Hepatocyte (in vitro differentiated cells): ENCODE measurements at regions not wholly inside any gene's neighbourhood (a gene's known extent, or its start where the extent isn't known, plus 50 kb on each side); places are given as distances from the start of the nearest gene placed in this dataset.

Experiments used
- DNase-seq: peaks from one replicate; pipeline ENCODE4 v3.0.0-alpha.2; 2016; ENCODE audit warnings: low spot score
- H2AFZ ChIP-seq: fragments of 200-600 bp; sonication (generic); 2 replicates; pipeline ENCODE4 v1.6.0; 2016; ENCODE audit warnings: antibody characterized with exemption, mild to moderate bottlenecking
- H3K27ac ChIP-seq: fragments of 200-600 bp; sonication (generic); 2 replicates; pipeline ENCODE4 v1.5.1; 2016; ENCODE audit warnings: mild to moderate bottlenecking
- H3K27me3 ChIP-seq: fragments of 200-600 bp; sonication (generic); 2 replicates; pipeline ENCODE4 v1.6.1; 2016
- H3K36me3 ChIP-seq: fragments of 200-600 bp; sonication (generic); replicated peaks from 2 replicates; pipeline ENCODE4 v1.5.1; 2016; ENCODE audit warnings: low read depth; ENCODE audit not compliant: insufficient read depth
- H3K4me1 ChIP-seq: fragments of 200-600 bp; sonication (generic); 2 replicates; pipeline ENCODE4 v1.5.1; 2016; ENCODE audit warnings: mild to moderate bottlenecking, moderate library complexity; ENCODE audit not compliant: insufficient read depth
- H3K4me2 ChIP-seq: fragments of 200-600 bp; sonication (generic); 2 replicates; pipeline ENCODE4 v1.6.0; 2016
- H3K4me3 ChIP-seq: fragments of 200-600 bp; sonication (generic); 2 replicates; pipeline ENCODE4 v1.5.1; 2016; ENCODE audit warnings: mild to moderate bottlenecking
- H3K79me2 ChIP-seq: fragments of 200-600 bp; sonication (generic); 2 replicates; pipeline ENCODE4 v1.6.0; 2017; ENCODE audit warnings: mild to moderate bottlenecking
- H3K9me2 ChIP-seq: fragments of 200-600 bp; sonication (generic); replicated peaks from 2 replicates; pipeline ENCODE4 v1.6.0; 2017; ENCODE audit warnings: mild to moderate bottlenecking; ENCODE audit not compliant: insufficient read depth
- H3K9me3 ChIP-seq: fragments of 200-600 bp; sonication (generic); 2 replicates; pipeline ENCODE4 v1.5.1; 2016; ENCODE audit warnings: low read depth, mild to moderate bottlenecking
- H4K20me1 ChIP-seq: fragments of 200-600 bp; sonication (generic); 2 replicates; pipeline ENCODE4 v1.6.0; 2016; ENCODE audit warnings: mild to moderate bottlenecking; ENCODE audit not compliant: insufficient read depth, poor library complexity, severe bottlenecking
- EZH2 ChIP-seq: fragments of 200-600 bp; sonication (generic); IDR thresholded peaks from 2 replicates; pipeline ENCODE4 v1.6.1; 2016; ENCODE audit warnings: antibody characterized with exemption, mild to moderate bottlenecking, borderline replicate concordance
- EZH2phosphoT487 ChIP-seq: fragments of 200-600 bp; sonication (generic); IDR thresholded peaks from one replicate; pipeline ENCODE4 v1.6.1; 2018; ENCODE audit warnings: antibody characterized with exemption, mild to moderate bottlenecking, low read depth, moderate library complexity; ENCODE audit not compliant: unreplicated experiment, severe bottlenecking
- WGBS: methylation state at CpG from one replicate; pipeline ENCODE4 v1.1.6; 2016; ENCODE audit warnings: low lambda C conversion rate; ENCODE audit errors: missing lambda C conversion rate; 5-methylcytosine and 5-hydroxymethylcytosine counted together
- TF ChIP-seq, protein P1 (sequence below): fragments of 200-600 bp; sonication (generic); IDR thresholded peaks from 2 replicates; pipeline ENCODE4 v1.5.1; 2016; ENCODE audit warnings: antibody characterized with exemption, mild to moderate bottlenecking; ENCODE audit not compliant: poor library complexity

GRCh38 chr9:103755441-103755840, 338.7 kb upstream of the SMC2 start:
- Histone ChIP-seq H3K9me2 (no peaks in the 10 kb centered on the region), H3K27me3 (no peaks in the 10 kb centered on the region)
- WGBS, result 80% methylated on average over 2 of the region's 2 CpGs

DNA sequence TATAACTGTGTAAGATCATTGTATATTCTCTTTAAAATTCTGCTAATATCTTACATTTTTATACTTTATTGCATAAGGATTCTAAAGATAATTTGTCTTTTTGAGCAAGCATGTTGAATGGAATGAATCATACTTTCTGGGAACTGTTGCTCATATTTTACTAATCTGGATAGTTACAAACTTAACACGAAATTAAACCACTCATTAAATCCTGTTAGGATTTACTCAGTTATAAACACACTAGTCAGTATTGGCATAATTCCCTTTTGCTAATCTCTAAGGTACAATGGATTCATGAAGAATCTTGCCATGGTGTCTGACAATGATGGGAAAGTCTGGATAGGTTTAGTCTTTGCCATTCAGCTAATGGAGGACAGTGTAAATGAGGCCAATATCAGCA, 338.1 kb upstream of the SMC2 start:
- Histone ChIP-seq H2AFZ (no peak overlapping the region), H3K9me2 (no peaks in the 10 kb centered on the region), H3K9me3 (no peaks in the 10 kb centered on the region), H3K27ac (no peak overlapping the region), H3K27me3 (no peaks in the 10 kb centered on the region), H3K4me2 (no peak overlapping the region), H3K4me3 (no peak overlapping the region), H3K79me2 (no peaks in the 10 kb centered on the region), H4K20me1 (no peaks in the 10 kb centered on the region), H3K36me3 (no peaks in the 10 kb centered on the region), H3K4me1 (no peaks in the 10 kb centered on the region)
- no peak for TF ChIP-seq EZH2
- TF ChIP-seq, protein P1, sequence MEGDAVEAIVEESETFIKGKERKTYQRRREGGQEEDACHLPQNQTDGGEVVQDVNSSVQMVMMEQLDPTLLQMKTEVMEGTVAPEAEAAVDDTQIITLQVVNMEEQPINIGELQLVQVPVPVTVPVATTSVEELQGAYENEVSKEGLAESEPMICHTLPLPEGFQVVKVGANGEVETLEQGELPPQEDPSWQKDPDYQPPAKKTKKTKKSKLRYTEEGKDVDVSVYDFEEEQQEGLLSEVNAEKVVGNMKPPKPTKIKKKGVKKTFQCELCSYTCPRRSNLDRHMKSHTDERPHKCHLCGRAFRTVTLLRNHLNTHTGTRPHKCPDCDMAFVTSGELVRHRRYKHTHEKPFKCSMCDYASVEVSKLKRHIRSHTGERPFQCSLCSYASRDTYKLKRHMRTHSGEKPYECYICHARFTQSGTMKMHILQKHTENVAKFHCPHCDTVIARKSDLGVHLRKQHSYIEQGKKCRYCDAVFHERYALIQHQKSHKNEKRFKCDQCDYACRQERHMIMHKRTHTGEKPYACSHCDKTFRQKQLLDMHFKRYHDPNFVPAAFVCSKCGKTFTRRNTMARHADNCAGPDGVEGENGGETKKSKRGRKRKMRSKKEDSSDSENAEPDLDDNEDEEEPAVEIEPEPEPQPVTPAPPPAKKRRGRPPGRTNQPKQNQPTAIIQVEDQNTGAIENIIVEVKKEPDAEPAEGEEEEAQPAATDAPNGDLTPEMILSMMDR, result no peak
- TF ChIP-seq EZH2phosphoT487, result no peak
- DNase-seq, result no peak
- WGBS, result 70% methylated on average over 1 of the region's 1 CpG

More at GRCh38 chr9:103755441-103755840, 338.7 kb upstream of the SMC2 start:
- no peaks in the 10 kb centered on the region for H3K79me2 ChIP-seq
- H3K4me3 ChIP-seq, result no peak overlapping the region
- no peak overlapping the region for H3K4me2 ChIP-seq
- H3K4me1 ChIP-seq, result no peaks in the 10 kb centered on the region
- no peak overlapping the region for H2AFZ ChIP-seq
- H3K9me3 ChIP-seq, result no peaks in the 10 kb centered on the region
- no peak overlapping the region for H3K27ac ChIP-seq
- DNase-seq, result no peak
- TF ChIP-seq EZH2phosphoT487 (no peak), EZH2 (no peak)
- no peaks in the 10 kb centered on the region for H3K36me3 ChIP-seq
- no peaks in the 10 kb centered on the region for H4K20me1 ChIP-seq

DNA sequence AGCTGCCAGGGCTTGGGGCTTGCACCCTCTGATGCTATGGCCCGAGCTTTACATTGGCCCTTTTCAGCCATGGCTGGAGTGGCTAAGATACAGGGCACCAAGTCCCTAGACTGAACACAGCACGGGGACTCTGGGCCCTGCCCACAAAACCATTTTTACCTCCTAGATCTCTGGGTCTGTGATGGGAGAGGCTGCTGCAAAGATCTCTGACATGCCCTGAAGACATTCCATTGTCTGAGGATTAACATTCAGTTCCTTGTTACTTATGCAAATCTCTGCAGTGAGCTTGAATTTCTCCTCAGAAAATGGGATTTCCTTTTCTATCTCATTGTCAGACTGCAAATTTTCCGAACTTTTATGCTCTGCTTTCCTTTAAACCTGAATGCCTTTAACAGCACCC, 337.0 kb upstream of the SMC2 start:
- no peaks in the 10 kb centered on the region for H3K36me3 ChIP-seq
- no peak for DNase-seq
- H3K9me3 ChIP-seq, result no peaks in the 10 kb centered on the region
- H3K4me2 ChIP-seq, result no peak overlapping the region
- H3K9me2 ChIP-seq, result no peaks in the 10 kb centered on the region
- H3K27me3 ChIP-seq, result no peaks in the 10 kb centered on the region
- H3K4me3 ChIP-seq, result no peak overlapping the region
- no peaks in the 10 kb centered on the region for H4K20me1 ChIP-seq
- TF ChIP-seq EZH2 (no peak), EZH2phosphoT487 (no peak)
- TF ChIP-seq, protein P1, result no peak
- no peak overlapping the region for H2AFZ ChIP-seq
- no peaks in the 10 kb centered on the region for H3K79me2 ChIP-seq
- H3K4me1 ChIP-seq, result no peaks in the 10 kb centered on the region
- WGBS, result 52% methylated on average over 3 of the region's 3 CpGs
- no peak overlapping the region for H3K27ac ChIP-seq

GRCh38 chr9:103761466-103761865, 332.6 kb upstream of the SMC2 start:
- H4K20me1 ChIP-seq, result no peaks in the 10 kb centered on the region
- WGBS, result 62% methylated on average over 2 of the region's 2 CpGs
- no peak overlapping the region for H3K4me3 ChIP-seq
- no peaks in the 10 kb centered on the region for H3K9me3 ChIP-seq
- no peaks in the 10 kb centered on the region for H3K79me2 ChIP-seq
- H3K4me2 ChIP-seq, result no peak overlapping the region
- no peaks in the 10 kb centered on the region for H3K9me2 ChIP-seq
- no peak overlapping the region for H2AFZ ChIP-seq
- no peaks in the 10 kb centered on the region for H3K4me1 ChIP-seq
- H3K27me3 ChIP-seq, result no peaks in the 10 kb centered on the region
- no peak for DNase-seq
- H3K27ac ChIP-seq, result no peak overlapping the region
- no peaks in the 10 kb centered on the region for H3K36me3 ChIP-seq
- no peak for TF ChIP-seq EZH2
- no peak for TF ChIP-seq EZH2phosphoT487
- TF ChIP-seq, protein P1, result no peak
